ENCODE measurements at regions not wholly inside any gene's neighbourhood (a gene's known extent, or its start where the extent isn't known, plus 50 kb on each side); places are given as distances from the start of the nearest gene placed in this dataset.

- TF ChIP-seq, protein P1, sequence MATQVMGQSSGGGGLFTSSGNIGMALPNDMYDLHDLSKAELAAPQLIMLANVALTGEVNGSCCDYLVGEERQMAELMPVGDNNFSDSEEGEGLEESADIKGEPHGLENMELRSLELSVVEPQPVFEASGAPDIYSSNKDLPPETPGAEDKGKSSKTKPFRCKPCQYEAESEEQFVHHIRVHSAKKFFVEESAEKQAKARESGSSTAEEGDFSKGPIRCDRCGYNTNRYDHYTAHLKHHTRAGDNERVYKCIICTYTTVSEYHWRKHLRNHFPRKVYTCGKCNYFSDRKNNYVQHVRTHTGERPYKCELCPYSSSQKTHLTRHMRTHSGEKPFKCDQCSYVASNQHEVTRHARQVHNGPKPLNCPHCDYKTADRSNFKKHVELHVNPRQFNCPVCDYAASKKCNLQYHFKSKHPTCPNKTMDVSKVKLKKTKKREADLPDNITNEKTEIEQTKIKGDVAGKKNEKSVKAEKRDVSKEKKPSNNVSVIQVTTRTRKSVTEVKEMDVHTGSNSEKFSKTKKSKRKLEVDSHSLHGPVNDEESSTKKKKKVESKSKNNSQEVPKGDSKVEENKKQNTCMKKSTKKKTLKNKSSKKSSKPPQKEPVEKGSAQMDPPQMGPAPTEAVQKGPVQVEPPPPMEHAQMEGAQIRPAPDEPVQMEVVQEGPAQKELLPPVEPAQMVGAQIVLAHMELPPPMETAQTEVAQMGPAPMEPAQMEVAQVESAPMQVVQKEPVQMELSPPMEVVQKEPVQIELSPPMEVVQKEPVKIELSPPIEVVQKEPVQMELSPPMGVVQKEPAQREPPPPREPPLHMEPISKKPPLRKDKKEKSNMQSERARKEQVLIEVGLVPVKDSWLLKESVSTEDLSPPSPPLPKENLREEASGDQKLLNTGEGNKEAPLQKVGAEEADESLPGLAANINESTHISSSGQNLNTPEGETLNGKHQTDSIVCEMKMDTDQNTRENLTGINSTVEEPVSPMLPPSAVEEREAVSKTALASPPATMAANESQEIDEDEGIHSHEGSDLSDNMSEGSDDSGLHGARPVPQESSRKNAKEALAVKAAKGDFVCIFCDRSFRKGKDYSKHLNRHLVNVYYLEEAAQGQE (IDR thresholded peaks at IDR 0.05): no peak
- TF ChIP-seq, protein P2, sequence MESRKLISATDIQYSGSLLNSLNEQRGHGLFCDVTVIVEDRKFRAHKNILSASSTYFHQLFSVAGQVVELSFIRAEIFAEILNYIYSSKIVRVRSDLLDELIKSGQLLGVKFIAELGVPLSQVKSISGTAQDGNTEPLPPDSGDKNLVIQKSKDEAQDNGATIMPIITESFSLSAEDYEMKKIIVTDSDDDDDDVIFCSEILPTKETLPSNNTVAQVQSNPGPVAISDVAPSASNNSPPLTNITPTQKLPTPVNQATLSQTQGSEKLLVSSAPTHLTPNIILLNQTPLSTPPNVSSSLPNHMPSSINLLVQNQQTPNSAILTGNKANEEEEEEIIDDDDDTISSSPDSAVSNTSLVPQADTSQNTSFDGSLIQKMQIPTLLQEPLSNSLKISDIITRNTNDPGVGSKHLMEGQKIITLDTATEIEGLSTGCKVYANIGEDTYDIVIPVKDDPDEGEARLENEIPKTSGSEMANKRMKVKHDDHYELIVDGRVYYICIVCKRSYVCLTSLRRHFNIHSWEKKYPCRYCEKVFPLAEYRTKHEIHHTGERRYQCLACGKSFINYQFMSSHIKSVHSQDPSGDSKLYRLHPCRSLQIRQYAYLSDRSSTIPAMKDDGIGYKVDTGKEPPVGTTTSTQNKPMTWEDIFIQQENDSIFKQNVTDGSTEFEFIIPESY (IDR thresholded peaks at IDR 0.05): no peak
- TF ChIP-seq SP1 (IDR thresholded peaks at IDR 0.05) (no peak), TAF1 (conservative IDR thresholded peaks at IDR 0.05) (no peak), HNF4A (conservative IDR thresholded peaks at IDR 0.05) (no peak), GABPA (IDR thresholded peaks at IDR 0.05 in 1 of 2, conservative IDR thresholded peaks at IDR 0.05 in 1 of 2) (no peak), JUND (IDR thresholded peaks at IDR 0.05) (no peak), YY1 (IDR thresholded peaks at IDR 0.05) (no peak), RAD21 (IDR thresholded peaks at IDR 0.05) (no peak), MAX (IDR thresholded peaks at IDR 0.05) (no peak), RXRA (IDR thresholded peaks at IDR 0.05) (no peak), HNF4G (IDR thresholded peaks at IDR 0.05) (no peak), FOXA2 (IDR thresholded peaks at IDR 0.05) (no peak), EGR1 (IDR thresholded peaks at IDR 0.05; ENCODE audit: low read depth in 2 of 2) (no peak), FOXA1 (IDR thresholded peaks at IDR 0.05) (no peak)
- TF ChIP-seq, protein P3, sequence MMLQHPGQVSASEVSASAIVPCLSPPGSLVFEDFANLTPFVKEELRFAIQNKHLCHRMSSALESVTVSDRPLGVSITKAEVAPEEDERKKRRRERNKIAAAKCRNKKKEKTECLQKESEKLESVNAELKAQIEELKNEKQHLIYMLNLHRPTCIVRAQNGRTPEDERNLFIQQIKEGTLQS (IDR thresholded peaks at IDR 0.05): no peak
- TF ChIP-seq, protein P4, sequence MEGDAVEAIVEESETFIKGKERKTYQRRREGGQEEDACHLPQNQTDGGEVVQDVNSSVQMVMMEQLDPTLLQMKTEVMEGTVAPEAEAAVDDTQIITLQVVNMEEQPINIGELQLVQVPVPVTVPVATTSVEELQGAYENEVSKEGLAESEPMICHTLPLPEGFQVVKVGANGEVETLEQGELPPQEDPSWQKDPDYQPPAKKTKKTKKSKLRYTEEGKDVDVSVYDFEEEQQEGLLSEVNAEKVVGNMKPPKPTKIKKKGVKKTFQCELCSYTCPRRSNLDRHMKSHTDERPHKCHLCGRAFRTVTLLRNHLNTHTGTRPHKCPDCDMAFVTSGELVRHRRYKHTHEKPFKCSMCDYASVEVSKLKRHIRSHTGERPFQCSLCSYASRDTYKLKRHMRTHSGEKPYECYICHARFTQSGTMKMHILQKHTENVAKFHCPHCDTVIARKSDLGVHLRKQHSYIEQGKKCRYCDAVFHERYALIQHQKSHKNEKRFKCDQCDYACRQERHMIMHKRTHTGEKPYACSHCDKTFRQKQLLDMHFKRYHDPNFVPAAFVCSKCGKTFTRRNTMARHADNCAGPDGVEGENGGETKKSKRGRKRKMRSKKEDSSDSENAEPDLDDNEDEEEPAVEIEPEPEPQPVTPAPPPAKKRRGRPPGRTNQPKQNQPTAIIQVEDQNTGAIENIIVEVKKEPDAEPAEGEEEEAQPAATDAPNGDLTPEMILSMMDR (IDR thresholded peaks at IDR 0.05; ENCODE audit: low read depth, low read length, missing input control): no peak
- WGBS: 71% methylated on average over 1 of the region's 1 CpG
- no peaks in the 10 kb centered on the region for H3K4me1 ChIP-seq (ENCODE audit: control insufficient read depth in 4 of 4, insufficient read depth in 4 of 4, low read length in 3 of 4)
- H3K9ac ChIP-seq (ENCODE audit: low read depth in 1 of 2, low read length in 2 of 2): no peak overlapping the region
- H3K27ac ChIP-seq (ENCODE audit: low read depth in 1 of 2, low read length in 2 of 2): no peak overlapping the region
- no peak for DNase-seq (ENCODE audit: low spot score)
- no peaks in the 10 kb centered on the region for H3K9me3 ChIP-seq (ENCODE audit: control insufficient read depth in 4 of 4, low read length in 3 of 4)
- H3K36me3 ChIP-seq (ENCODE audit: control insufficient read depth in 4 of 4, insufficient read depth in 3 of 4, low read depth in 1 of 4, low read length in 3 of 4): no peaks in the 10 kb centered on the region
- no peak overlapping the region for H3K4me3 ChIP-seq (ENCODE audit: low read depth in 1 of 3, low read length in 3 of 3)
- H3K27me3 ChIP-seq (ENCODE audit: control insufficient read depth in 4 of 4, insufficient read depth in 4 of 4, low read length in 3 of 4): no peaks in the 10 kb centered on the region
Measured at GRCh38 chr2:115904516-115904915, 1462.1 kb downstream of the DPP10 start.

DNA sequence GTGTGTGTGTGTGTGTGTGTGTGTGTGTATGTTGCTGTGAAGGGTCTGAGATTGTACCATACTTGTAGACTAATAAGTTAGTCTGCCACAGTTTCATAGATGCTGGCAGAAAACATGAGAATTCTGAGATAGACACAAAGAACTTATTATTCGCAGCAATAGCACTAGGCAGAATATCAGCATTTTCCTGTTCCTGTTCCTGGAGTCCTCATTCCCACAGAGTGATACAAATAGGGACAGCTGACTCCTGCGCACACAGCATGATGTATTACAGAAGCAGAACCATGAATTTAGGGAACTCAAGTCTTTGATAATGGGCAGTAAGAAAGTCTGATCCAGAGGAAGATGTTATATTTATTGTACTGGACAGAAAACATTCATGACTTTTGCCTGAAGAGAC lies 1466.3 kb downstream of the DPP10 start:
- Histone ChIP-seq H3K27me3 (ENCODE audit: control insufficient read depth in 4 of 4, insufficient read depth in 4 of 4, low read length in 3 of 4) (no peaks in the 10 kb centered on the region), H3K9ac (ENCODE audit: low read depth in 1 of 2, low read length in 2 of 2) (no peak overlapping the region), H3K4me3 (ENCODE audit: low read depth in 1 of 3, low read length in 3 of 3) (no peak overlapping the region), H3K27ac (ENCODE audit: low read depth in 1 of 2, low read length in 2 of 2) (no peak overlapping the region), H3K36me3 (ENCODE audit: control insufficient read depth in 4 of 4, insufficient read depth in 3 of 4, low read depth in 1 of 4, low read length in 3 of 4) (no peaks in the 10 kb centered on the region), H3K9me3 (ENCODE audit: control insufficient read depth in 4 of 4, low read length in 3 of 4) (no peaks in the 10 kb centered on the region), H3K4me1 (ENCODE audit: control insufficient read depth in 4 of 4, insufficient read depth in 4 of 4, low read length in 3 of 4) (no peaks in the 10 kb centered on the region)
- 76% methylated on average over 2 of the region's 2 CpGs for WGBS
- TF ChIP-seq MAX (IDR thresholded peaks at IDR 0.05): no peak
- no peak for TF ChIP-seq YY1 (IDR thresholded peaks at IDR 0.05)
- DNase-seq (ENCODE audit: low spot score): no peak
